Mesothelial cell of epicardium (in vitro differentiated cells): ENCODE measurements at regions not wholly inside any gene's neighbourhood (a gene's known extent, or its start where the extent isn't known, plus 50 kb on each side); places are given as distances from the start of the nearest gene placed in this dataset.

Source experiments
- DNase-seq, 2 experiments: peaks; one replicate each; pipeline ENCODE4 v3.0.0; 2021; ENCODE audit warnings: low spot score in 2 of 2; ENCODE audit not compliant: unreplicated experiment in 2 of 2
- H3K27ac Mint-ChIP-seq: 2 replicates; pipeline ENCODE4 v1.8.0; 2021; ENCODE audit warnings: mixed read lengths
- H3K27me3 Mint-ChIP-seq: 2 replicates; pipeline ENCODE4 v1.8.0; 2021; ENCODE audit warnings: low read depth, mixed read lengths
- H3K36me3 Mint-ChIP-seq: 2 replicates; pipeline ENCODE4 v1.8.0; 2021; ENCODE audit warnings: mixed read lengths
- H3K4me1 Mint-ChIP-seq: 2 replicates; pipeline ENCODE4 v1.8.0; 2021; ENCODE audit warnings: mixed read lengths
- H3K4me3 Mint-ChIP-seq: 2 replicates; pipeline ENCODE4 v1.8.0; 2021; ENCODE audit warnings: mild to moderate bottlenecking, moderate library complexity, mixed read lengths
- H3K9me3 Mint-ChIP-seq: 2 replicates; pipeline ENCODE4 v1.8.0; 2021; ENCODE audit warnings: mixed read lengths
- CTCF ChIP-seq: fragments of 200-600 bp; sonication (generic); IDR thresholded peaks from one replicate; pipeline ENCODE4 v1.5.0; 2021; ENCODE audit warnings: antibody characterized with exemption; ENCODE audit not compliant: unreplicated experiment

DNA sequence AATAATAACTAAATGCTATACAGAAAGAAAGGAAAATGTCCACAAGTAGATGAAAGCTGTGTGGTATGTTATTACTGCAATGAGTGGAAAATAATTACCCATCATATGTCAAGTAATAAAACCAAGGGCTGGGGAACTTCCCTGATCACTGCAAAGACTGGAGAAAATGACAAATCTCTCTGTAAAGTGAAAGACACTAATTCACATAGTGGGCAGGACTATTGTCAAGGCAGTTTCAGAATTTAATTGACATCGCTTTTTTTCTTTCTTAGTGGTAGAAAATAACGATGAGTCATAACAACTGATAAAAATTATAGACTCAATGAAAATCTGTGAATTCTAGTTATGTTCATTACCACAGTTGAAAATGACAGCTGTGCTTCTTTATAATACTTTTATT is 153.7 kb upstream of the ST6GALNAC5 start:
- H3K36me3 Mint-ChIP-seq: no peaks in the 10 kb centered on the region
- H3K27ac Mint-ChIP-seq: no peak overlapping the region
- H3K9me3 Mint-ChIP-seq: no peaks in the 10 kb centered on the region
- TF ChIP-seq CTCF: no peak
- H3K4me3 Mint-ChIP-seq: no peak overlapping the region
- H3K27me3 Mint-ChIP-seq: peaks cover 32% of the 10 kb centered on the region
- no peak for DNase-seq
- no peaks in the 10 kb centered on the region for H3K4me1 Mint-ChIP-seq

DNA sequence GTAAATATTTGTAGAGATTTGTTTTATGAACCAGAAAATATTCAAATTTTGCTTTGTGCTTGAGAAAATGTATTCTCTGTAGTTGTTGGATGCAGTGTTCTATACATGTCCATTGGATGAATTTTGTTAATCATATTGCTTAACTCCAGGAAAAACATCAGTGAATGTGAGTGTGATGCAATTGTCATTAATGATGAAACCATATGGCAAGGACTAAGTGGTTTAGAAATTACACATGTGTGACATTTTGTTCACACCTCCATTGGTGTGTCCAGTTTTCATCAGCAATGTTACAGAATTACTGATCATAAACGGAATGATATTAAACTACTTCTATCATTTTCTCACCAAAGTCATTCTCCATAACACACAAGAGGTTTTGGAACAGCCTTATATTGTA is 151.8 kb upstream of the ST6GALNAC5 start:
- no peaks in the 10 kb centered on the region for H3K9me3 Mint-ChIP-seq
- H3K4me1 Mint-ChIP-seq: no peaks in the 10 kb centered on the region
- no peaks in the 10 kb centered on the region for H3K36me3 Mint-ChIP-seq
- no peak for TF ChIP-seq CTCF
- DNase-seq: no peak
- H3K27ac Mint-ChIP-seq: no peak overlapping the region
- H3K27me3 Mint-ChIP-seq: peaks cover 17% of the 10 kb centered on the region
- no peak overlapping the region for H3K4me3 Mint-ChIP-seq

DNA sequence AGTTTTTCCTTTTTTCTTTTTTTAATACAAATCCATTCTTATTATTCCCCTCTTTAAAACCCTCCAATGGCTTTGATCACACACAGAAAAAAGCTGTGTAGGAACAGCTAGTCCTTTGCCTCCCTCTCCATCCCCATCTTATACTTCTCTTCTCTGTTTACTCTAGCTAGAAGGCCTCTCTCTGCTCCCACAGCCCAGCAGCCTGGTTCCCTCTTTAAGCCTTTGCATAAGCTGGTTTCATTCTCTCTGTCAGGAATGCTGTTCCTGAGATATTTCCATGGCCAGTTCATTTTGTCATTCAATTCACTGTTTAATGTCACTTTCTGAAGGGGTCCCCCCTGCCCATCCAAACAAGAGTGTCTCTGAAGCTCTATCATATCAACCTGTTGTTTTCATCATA is 143.3 kb upstream of the ST6GALNAC5 start:
- Mint-ChIP-seq H3K9me3 (no peaks in the 10 kb centered on the region), H3K4me3 (no peak overlapping the region), H3K4me1 (no peaks in the 10 kb centered on the region), H3K27me3 (no peaks in the 10 kb centered on the region), H3K36me3 (no peaks in the 10 kb centered on the region), H3K27ac (no peak overlapping the region)
- DNase-seq: no peak
- TF ChIP-seq CTCF: no peak

- TF ChIP-seq CTCF: no peak
- Mint-ChIP-seq H3K27ac (no peak overlapping the region), H3K27me3 (no peaks in the 10 kb centered on the region), H3K9me3 (no peaks in the 10 kb centered on the region), H3K36me3 (no peaks in the 10 kb centered on the region), H3K4me1 (no peaks in the 10 kb centered on the region), H3K4me3 (no peak overlapping the region)
- DNase-seq: no peak
These were observed 142.5 kb upstream of the ST6GALNAC5 start for GRCh38 chr1:76724816-76725215.

GRCh38 chr1:76725864-76726619 is 141.2 kb upstream of the ST6GALNAC5 start:
- H3K27ac Mint-ChIP-seq: no peak overlapping the region
- no peaks in the 10 kb centered on the region for H3K4me1 Mint-ChIP-seq
- H3K36me3 Mint-ChIP-seq: no peaks in the 10 kb centered on the region
- DNase-seq: no peak
- H3K27me3 Mint-ChIP-seq: no peaks in the 10 kb centered on the region
- no peak overlapping the region for H3K4me3 Mint-ChIP-seq
- TF ChIP-seq CTCF: no peak
- no peaks in the 10 kb centered on the region for H3K9me3 Mint-ChIP-seq
